ENCODE measurements at regions not wholly inside any gene's neighbourhood (a gene's known extent, or its start where the extent isn't known, plus 50 kb on each side); places are given as distances from the start of the nearest gene placed in this dataset.
A peak's percentile ranks its signal among the peaks of the same experiment; 100 is the strongest.
"Not testable (repeated sequence)": the region's sequence is repeated elsewhere in the genome, so short reads cannot be mapped to it uniquely, and the experiment has no call there.

DNA sequence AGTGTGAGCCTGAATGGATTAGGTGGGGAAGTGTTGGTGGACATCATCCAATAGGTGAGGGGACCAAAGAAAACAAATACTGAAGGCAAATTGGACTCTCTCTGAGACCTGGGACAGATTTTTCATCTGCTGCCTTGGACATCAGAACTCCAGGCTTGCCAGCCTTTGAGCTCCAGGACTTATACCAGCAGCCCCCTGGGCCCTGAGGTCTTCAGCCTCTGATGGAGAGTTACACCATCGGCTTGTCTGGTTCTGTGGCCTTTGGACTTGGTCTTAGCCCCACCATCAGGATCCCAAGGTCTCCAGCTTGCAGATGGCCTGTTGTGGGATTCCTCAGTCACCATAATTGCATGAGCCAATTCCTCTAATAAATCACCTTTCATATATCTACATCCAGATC is 80.8 kb upstream of the SLC8A3 start:
- no peak for DNase-seq

DNA sequence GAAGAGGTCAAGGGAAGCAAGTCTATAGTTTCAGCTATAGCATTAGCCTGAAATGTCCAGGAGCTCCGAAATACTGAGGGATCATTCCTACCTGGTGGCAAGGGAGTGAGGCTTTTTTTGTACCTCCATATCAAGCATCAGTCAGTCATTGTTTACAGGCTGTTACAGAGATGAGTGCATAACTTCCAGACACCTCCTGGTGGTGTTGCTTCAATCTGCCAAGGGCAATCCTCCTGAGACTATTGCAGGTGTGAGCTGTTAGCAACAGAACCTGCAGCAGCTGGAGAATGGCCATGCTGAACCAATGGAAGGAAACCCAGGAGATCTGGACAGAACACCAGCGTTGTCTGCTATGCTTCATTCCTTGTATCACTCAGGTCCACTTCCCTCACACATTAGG is 80.0 kb upstream of the SLC8A3 start:
- no peak for DNase-seq

DNA sequence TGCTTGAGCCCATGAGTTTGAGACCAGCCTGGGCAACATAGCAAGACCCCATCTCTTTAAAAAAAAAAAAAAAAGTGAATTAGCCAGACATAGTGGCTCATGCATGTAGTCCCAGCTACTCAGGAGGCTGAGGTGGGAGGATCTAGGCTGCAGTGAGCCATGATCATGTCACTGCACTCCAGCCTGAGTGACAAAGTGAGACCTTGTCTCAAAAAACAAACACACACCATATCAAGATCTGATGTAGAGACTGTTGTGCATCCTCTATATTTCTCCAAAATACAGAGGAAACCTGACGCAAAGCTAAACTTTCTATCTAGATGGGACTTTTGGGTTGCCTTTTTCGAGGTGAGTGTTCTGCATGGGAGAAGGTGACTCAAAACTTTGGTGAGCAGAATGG is 77.4 kb upstream of the SLC8A3 start:
- DNase-seq, result no peak

- no peak for DNase-seq
These were observed 76.7 kb upstream of the SLC8A3 start for GRCh38 chr14:70265422-70265821.

- no peak for DNase-seq
These were observed 70.7 kb upstream of the SLC8A3 start for GRCh38 chr14:70259420-70259819.

- DNase-seq, result no peak
These were observed 68.8 kb upstream of the SLC8A3 start for GRCh38 chr14:70257526-70257925.

GRCh38 chr14:70256601-70257000 is 67.8 kb upstream of the SLC8A3 start:
- no peak for DNase-seq

- not testable (repeated sequence) for DNase-seq
These were observed 66.6 kb upstream of the SLC8A3 start for GRCh38 chr14:70255071-70256057.

DNA sequence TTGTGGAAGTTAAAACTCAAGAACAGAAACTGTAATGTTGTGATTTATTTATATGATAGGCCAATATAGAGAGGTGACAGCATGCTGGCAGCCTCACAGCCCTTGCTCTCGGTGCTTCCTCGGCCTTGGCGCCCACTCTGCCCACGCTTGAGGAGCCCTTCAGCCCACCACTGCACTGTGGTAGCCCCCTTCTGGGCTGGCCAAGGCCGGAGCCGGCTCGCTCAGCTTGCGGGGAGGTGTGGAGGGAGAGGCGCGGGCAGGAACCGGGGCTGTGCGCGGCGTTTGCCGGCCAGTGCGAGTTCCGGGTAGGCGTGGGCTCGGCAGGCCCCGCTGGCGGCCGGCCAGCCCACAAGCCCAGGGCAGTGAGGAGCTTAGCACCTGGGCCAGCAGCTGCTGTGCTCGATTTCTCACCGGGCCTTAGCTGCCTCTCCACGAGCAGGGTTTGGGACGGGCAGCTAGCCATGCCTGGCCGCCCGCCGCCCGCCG is 65.8 kb upstream of the SLC8A3 start:
- DNase-seq, result peak; percentile 44

DNA sequence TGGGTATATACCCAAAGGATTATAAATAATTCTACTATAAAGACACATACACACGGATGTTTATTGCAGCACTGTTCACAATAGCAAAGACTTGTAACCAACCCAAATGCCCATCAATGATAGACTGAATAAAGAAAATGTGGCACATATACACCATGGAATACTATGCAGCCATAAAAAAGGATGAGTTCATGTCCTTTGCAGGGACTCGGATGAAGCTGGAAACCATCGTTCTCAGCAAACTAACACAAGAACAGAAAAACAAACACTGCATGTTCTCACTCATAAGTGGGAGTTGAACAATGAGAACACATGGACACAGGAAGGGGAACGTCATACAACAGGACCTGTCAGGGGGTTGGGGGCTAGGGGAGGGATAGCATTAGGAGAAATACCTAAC is 64.8 kb upstream of the SLC8A3 start:
- DNase-seq, result not testable (repeated sequence)

DNA sequence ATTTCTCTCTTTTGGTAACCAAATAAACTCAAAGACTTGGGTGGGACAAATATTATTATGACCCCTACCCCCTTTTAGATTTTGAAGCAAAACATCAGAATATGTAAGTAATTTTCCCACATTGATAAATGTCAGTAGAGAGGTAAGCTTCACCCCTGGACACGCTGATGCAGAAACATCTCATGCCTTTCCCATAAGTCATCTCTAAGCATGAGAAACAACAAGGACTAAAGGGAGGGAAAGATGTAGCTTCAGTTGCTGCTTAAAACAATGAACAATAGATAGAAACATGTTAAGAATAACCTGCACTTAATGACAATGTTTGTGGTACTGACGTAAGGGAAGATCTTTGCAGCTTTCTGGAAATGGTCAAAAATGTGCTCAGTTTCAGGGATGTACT is 56.3 kb upstream of the SLC8A3 start:
- no peak for DNase-seq

- no peak for DNase-seq
These were observed 51.1 kb upstream of the SLC8A3 start for GRCh38 chr14:70239802-70240201.

- not testable (repeated sequence) for DNase-seq
These were observed 49.9 kb upstream of the SLC8A3 start for GRCh38 chr14:70238635-70239034.
